ENCODE measurements at regions not wholly inside any gene's neighbourhood (a gene's known extent, or its start where the extent isn't known, plus 50 kb on each side); places are given as distances from the start of the nearest gene placed in this dataset.
"Not testable (repeated sequence)": the region's sequence is repeated elsewhere in the genome, so short reads cannot be mapped to it uniquely, and the experiment has no call there.

- TF ChIP-seq CTCF (IDR thresholded peaks at IDR 0.05), result no peak
- no peak overlapping the region for H3K27ac ChIP-seq
- H3K4me1 ChIP-seq, result peaks cover 0 to 13% (median 3%) of the 10 kb centered on the region in 4 donors
- H3K4me3 ChIP-seq, result no peak overlapping the region
- no peaks in the 10 kb centered on the region for H3K9me3 ChIP-seq
- no peak for DNase-seq
- intact Hi-C loops (cut with DNase I; ENCODE audit: low total_unique reads), result no loop called here
- H3K27me3 ChIP-seq, result no peaks in the 10 kb centered on the region
- H3K36me3 ChIP-seq, result no peaks in the 10 kb centered on the region
Measured at GRCh38 chr11:114794048-114794684, 115.8 kb downstream of the NXPE2 start.

- no peak for DNase-seq
- no peaks in the 10 kb centered on the region for H3K27me3 ChIP-seq
- no peak for TF ChIP-seq CTCF (IDR thresholded peaks at IDR 0.05)
- H3K9me3 ChIP-seq, result no peaks in the 10 kb centered on the region
- intact Hi-C loops (cut with DNase I; ENCODE audit: low total_unique reads), result no loop called here
- H3K4me1 ChIP-seq, result peaks cover 0 to 13% (median 3%) of the 10 kb centered on the region in 4 donors
- H3K27ac ChIP-seq, result no peak overlapping the region
- H3K36me3 ChIP-seq, result no peaks in the 10 kb centered on the region
- H3K4me3 ChIP-seq, result no peak overlapping the region
Measured at GRCh38 chr11:114796954-114797721, 118.8 kb downstream of the NXPE2 start.

GRCh38 chr11:114799476-114799875 is 121.1 kb downstream of the NXPE2 start:
- Histone ChIP-seq H3K4me3 (no peak overlapping the region), H3K27ac (no peak overlapping the region), H3K36me3 (no peaks in the 10 kb centered on the region), H3K9me3 (peaks cover 0 to 7% (median 0%) of the 10 kb centered on the region in 3 donors), H3K27me3 (no peaks in the 10 kb centered on the region), H3K4me1 (peaks cover 0 to 13% (median 3%) of the 10 kb centered on the region in 4 donors)
- intact Hi-C loops (cut with DNase I; ENCODE audit: low total_unique reads), result no loop called here
- TF ChIP-seq CTCF (IDR thresholded peaks at IDR 0.05), result no peak
- no peak for DNase-seq

GRCh38 chr11:114801773-114802172 is 123.4 kb downstream of the NXPE2 start:
- no peak for TF ChIP-seq CTCF (IDR thresholded peaks at IDR 0.05)
- peaks cover 0 to 8% (median 2%) of the 10 kb centered on the region in 4 donors for H3K4me1 ChIP-seq
- no peaks in the 10 kb centered on the region for H3K36me3 ChIP-seq
- no peak overlapping the region for H3K4me3 ChIP-seq
- no peak for DNase-seq
- no peak overlapping the region for H3K27ac ChIP-seq
- peaks cover 0 to 7% (median 0%) of the 10 kb centered on the region in 3 donors for H3K9me3 ChIP-seq
- intact Hi-C loops (cut with DNase I; ENCODE audit: low total_unique reads), result no loop called here
- no peaks in the 10 kb centered on the region for H3K27me3 ChIP-seq

GRCh38 chr11:114802878-114803277 is 124.6 kb downstream of the NXPE2 start:
- H3K4me1 ChIP-seq, result no peaks in the 10 kb centered on the region
- no peak for DNase-seq
- TF ChIP-seq CTCF (IDR thresholded peaks at IDR 0.05), result no peak
- no peaks in the 10 kb centered on the region for H3K36me3 ChIP-seq
- intact Hi-C loops (cut with DNase I; ENCODE audit: low total_unique reads), result no loop called here
- no peak overlapping the region for H3K27ac ChIP-seq
- H3K27me3 ChIP-seq, result no peaks in the 10 kb centered on the region
- no peak overlapping the region for H3K4me3 ChIP-seq
- peaks cover 0 to 7% (median 0%) of the 10 kb centered on the region in 3 donors for H3K9me3 ChIP-seq

- H3K4me1 ChIP-seq; H3K4me3 ChIP-seq; H3K27me3 ChIP-seq; intact Hi-C loops (cut with DNase I; ENCODE audit: low total_unique reads); H3K9me3 ChIP-seq; DNase-seq; H3K27ac ChIP-seq; H3K36me3 ChIP-seq: not testable (repeated sequence)
Measured at GRCh38 chr11:114805431-114805830, 127.1 kb downstream of the NXPE2 start.

Data from tibial artery (tissue), 4 donors.